Keratinocyte (primary cell): ENCODE measurements at regions not wholly inside any gene's neighbourhood (a gene's known extent, or its start where the extent isn't known, plus 50 kb on each side); places are given as distances from the start of the nearest gene placed in this dataset.

Experiments
- EZH2 ChIP-seq: IDR thresholded peaks from one replicate; pipeline ENCODE4 v1.6.1; 2012; ENCODE audit warnings: inconsistent platforms, mild to moderate bottlenecking, low read length, moderate library complexity
- TF ChIP-seq, protein P1 (sequence below), 3 experiments: IDR thresholded peaks in 1 of 3; conservative IDR thresholded peaks in 1 of 3; optimal IDR thresholded peaks in 1 of 3; 2 replicates in 2 of 3; 3 replicates in 1 of 3; pipeline versions ENCODE3 to v1.5.1; 2011; ENCODE audit warnings: low read length in 3 of 3, mild to moderate bottlenecking in 3 of 3, moderate library complexity in 2 of 3, control low read depth in 1 of 3, inconsistent platforms in 1 of 3; ENCODE audit not compliant: insufficient read depth in 2 of 3; ENCODE audit errors: extremely low read depth in 1 of 3

DNA sequence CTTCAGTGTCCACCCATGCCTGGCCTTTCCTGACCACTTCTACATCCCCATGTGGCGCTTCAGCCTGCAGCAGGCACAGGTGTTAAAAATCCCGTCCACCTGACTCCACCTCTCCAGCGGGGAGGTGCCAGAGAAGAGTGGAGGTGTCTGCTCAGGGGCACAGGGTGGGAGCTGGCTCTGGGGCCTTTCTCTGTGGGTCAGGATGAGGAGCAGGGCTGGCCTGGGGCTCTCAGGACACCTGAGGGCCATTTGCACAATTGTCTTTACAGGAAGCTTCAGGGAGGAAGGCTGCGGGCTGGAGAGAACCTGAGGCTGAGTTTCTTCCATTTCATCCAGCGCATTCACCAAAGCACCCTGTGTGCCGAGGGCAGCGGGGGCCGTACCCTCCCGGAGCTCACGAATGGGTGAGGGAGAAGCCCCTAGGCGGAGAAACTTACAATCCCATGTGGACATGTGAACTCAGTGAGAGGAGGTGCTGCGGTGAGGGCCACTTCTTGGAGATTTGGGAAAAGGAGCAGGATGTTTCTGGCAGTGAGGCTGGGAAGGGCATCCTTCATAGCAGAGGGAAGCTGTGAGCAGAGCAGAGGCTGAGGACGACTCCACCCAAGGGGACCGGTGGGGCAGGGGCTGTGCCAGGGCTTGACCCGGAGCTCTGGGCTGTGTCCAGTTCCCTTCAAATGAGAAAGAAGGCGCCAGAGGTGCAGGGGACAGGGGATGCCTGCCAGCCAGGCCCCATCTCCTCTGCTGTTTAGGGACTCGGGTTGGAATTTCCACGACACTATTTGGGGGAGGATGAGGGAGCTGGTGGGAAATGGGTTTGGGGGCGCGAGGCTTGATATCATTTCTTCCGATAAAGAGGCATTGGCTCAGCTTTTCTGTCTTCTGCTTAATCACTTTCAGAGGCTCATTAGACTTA, 155.2 kb upstream of the MYCN start:
- no peak for TF ChIP-seq EZH2
- TF ChIP-seq, protein P1, sequence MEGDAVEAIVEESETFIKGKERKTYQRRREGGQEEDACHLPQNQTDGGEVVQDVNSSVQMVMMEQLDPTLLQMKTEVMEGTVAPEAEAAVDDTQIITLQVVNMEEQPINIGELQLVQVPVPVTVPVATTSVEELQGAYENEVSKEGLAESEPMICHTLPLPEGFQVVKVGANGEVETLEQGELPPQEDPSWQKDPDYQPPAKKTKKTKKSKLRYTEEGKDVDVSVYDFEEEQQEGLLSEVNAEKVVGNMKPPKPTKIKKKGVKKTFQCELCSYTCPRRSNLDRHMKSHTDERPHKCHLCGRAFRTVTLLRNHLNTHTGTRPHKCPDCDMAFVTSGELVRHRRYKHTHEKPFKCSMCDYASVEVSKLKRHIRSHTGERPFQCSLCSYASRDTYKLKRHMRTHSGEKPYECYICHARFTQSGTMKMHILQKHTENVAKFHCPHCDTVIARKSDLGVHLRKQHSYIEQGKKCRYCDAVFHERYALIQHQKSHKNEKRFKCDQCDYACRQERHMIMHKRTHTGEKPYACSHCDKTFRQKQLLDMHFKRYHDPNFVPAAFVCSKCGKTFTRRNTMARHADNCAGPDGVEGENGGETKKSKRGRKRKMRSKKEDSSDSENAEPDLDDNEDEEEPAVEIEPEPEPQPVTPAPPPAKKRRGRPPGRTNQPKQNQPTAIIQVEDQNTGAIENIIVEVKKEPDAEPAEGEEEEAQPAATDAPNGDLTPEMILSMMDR (optimal IDR thresholded peaks at IDR 0.05 in 1 of 3, IDR thresholded peaks at IDR 0.05 in 1 of 3, conservative IDR thresholded peaks at IDR 0.05 in 1 of 3; ENCODE audit: extremely low read depth in 1 of 3, insufficient read depth in 2 of 3, low read length in 3 of 3): no peak
